Fibroblast of skin of left biceps (primary cell): ENCODE measurements at regions not wholly inside any gene's neighbourhood (a gene's known extent, or its start where the extent isn't known, plus 50 kb on each side); places are given as distances from the start of the nearest gene placed in this dataset.
A peak's percentile ranks its signal among the peaks of the same experiment; 100 is the strongest.

Experiments
- DNase-seq, 2 experiments: peaks; one replicate each; pipeline ENCODE4 v3.0.0-alpha.2; 2013; ENCODE audit warnings: low read depth in 2 of 2

- DNase-seq: peak; percentile 6 to 12
These were observed 249.7 kb downstream of the MTERF1 start for GRCh38 chr7:91630581-91631380.

- DNase-seq: no peak
These were observed 248.1 kb downstream of the MTERF1 start for GRCh38 chr7:91632234-91632940.

- no peak for DNase-seq
These were observed 247.5 kb downstream of the MTERF1 start for GRCh38 chr7:91633013-91633441.

GRCh38 chr7:91634485-91635177 lies 245.9 kb downstream of the MTERF1 start:
- DNase-seq: no peak

GRCh38 chr7:91636129-91636724 lies 244.3 kb downstream of the MTERF1 start:
- no peak for DNase-seq

GRCh38 chr7:91636728-91637127 lies 243.8 kb downstream of the MTERF1 start:
- DNase-seq: no peak

- no peak for DNase-seq
These were observed 236.2 kb downstream of the MTERF1 start for GRCh38 chr7:91644256-91644655.

- no peak for DNase-seq
These were observed 235.0 kb downstream of the MTERF1 start for GRCh38 chr7:91645542-91645941.

- DNase-seq: no peak
These were observed 228.5 kb downstream of the MTERF1 start for GRCh38 chr7:91651986-91652385.

- no peak for DNase-seq
These were observed 227.2 kb downstream of the MTERF1 start for GRCh38 chr7:91653286-91653685.

GRCh38 chr7:91655656-91656055 lies 224.8 kb downstream of the MTERF1 start:
- peak; percentile 8 to 10 for DNase-seq

GRCh38 chr7:91656541-91657482 lies 223.7 kb downstream of the MTERF1 start:
- DNase-seq: peak; percentile 86 to 88

GRCh38 chr7:91657483-91658071 lies 222.9 kb downstream of the MTERF1 start:
- DNase-seq: peak; percentile 96 to 97

- no peak for DNase-seq
These were observed 221.4 kb downstream of the MTERF1 start for GRCh38 chr7:91659096-91659495.

- no peak for DNase-seq
These were observed 219.7 kb downstream of the MTERF1 start for GRCh38 chr7:91660734-91661356.

GRCh38 chr7:91661727-91662126 lies 218.8 kb downstream of the MTERF1 start:
- no peak for DNase-seq

GRCh38 chr7:91668217-91668616 lies 212.3 kb downstream of the MTERF1 start:
- DNase-seq: no peak

- no peak for DNase-seq
These were observed 209.3 kb downstream of the MTERF1 start for GRCh38 chr7:91671245-91671644.

GRCh38 chr7:91674470-91674869 lies 206.0 kb downstream of the MTERF1 start:
- no peak for DNase-seq

- DNase-seq: no peak
These were observed 198.8 kb downstream of the MTERF1 start for GRCh38 chr7:91681718-91682117.
